HG03432 (cell line): ENCODE measurements at regions not wholly inside any gene's neighbourhood (a gene's known extent, or its start where the extent isn't known, plus 50 kb on each side); places are given as distances from the start of the nearest gene placed in this dataset.

Experiments used
- ATAC-seq: cut with Tn5 transposase; IDR thresholded peaks from one replicate; pipeline ENCODE4 v1.9.1; 2021; ENCODE audit warnings: mild to moderate bottlenecking, moderate library complexity; ENCODE audit not compliant: unreplicated experiment

DNA sequence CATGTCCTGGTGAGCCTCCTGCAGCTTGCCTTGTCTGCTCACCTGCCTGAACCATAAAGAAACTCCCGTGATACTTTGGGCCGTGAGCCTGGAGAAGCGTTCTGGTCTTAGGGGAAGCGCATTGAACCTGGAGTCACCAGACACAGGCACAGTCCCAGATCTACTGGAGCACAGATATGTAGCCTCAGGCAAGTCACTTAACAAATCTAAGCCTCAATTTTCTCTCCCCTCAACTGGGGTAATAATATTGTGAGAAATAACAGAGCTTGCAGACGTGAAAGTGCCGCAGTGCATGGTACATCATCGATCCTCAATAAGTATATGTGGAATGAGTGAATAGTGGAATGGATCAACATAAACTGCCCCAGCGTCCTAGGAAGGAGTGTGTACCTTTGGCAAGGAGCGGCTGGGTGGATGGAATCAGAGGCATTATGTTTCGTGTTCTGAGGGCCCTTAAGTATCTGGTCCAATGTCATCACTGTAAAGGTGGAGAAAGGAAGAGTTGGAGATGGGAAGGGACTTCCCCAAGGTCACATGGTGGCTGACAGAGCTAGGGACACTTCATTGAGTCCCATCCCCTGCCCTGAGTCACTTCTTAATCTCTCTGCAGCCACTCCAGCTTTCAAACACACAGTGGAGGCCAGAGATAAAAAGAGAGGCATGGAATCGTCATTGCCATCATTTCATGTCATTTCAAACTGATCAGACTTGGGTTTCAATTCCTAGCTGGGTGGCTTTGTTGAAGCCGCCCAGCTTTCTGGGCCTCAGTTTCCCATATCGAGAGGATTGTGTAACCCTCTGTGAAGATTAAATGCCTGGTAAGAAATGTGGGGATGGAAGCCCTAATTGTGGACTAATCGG lies 172.4 kb downstream of the DDX1 start:
- no peak for ATAC-seq

DNA sequence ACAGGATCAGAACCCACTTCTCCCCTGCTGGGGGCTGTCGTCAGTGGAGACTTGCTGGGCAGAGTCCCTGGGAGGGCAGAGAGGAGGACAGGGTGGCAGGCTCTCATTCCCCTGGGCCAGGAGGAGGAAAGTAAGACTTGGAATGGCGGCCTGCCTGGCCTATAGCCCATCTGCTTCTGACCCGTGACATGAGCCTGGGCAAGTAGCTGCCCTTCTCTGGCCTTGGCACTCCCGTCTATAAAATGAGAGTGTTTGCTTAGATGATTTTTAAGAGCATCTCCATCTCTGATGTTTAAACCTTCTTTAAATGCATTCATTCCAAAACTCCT lies 173.0 kb downstream of the DDX1 start:
- ATAC-seq: no peak

DNA sequence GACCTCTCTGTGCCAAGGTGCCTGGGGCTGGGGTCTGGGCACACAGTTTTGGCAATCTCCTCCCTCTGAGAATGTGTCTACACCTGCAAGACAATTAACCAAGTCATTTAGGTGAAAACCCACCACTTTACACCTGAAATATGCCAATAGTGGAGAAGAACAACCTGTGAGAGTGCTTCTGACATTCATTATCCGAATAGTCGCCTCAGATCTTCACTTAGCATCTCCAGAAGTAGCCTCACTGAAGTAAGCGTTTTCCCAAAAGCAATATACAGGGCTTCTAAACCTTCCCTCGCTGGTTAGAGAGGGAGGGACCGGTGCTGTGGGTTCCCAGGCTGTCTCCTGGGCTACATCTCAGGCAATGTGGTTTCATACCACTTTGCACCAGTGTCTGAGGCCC lies 173.5 kb downstream of the DDX1 start:
- no peak for ATAC-seq

DNA sequence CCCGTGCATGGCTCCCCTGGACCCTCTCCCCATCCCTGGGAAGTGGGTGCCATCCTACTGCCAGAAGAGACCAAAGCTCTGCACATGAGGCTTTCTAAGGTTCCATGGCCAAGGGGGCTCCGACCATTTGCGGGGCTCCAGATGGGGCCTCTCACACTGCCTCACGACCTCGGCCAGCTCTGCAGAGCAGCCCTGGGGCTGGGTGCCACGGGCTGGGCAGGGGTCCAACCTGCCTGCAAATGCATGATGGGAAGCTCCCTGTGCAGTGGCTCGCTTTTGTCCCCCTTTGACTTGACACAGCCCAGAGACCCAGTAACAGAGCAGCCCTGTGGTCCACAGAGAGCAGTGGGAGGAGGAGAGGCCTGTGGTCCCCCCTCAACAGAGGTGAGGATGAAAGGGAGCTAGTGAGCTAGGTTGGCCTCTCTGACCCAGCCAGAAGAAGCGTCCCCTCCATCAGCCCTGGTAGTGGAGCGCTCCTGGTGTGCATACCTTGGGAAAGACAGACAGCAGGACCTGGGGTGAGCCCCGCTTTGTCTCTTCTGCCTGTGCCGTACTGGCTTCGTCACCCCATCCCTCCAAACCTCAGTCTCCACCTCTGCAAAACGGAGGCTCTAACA lies 174.1 kb downstream of the DDX1 start:
- ATAC-seq: no peak

DNA sequence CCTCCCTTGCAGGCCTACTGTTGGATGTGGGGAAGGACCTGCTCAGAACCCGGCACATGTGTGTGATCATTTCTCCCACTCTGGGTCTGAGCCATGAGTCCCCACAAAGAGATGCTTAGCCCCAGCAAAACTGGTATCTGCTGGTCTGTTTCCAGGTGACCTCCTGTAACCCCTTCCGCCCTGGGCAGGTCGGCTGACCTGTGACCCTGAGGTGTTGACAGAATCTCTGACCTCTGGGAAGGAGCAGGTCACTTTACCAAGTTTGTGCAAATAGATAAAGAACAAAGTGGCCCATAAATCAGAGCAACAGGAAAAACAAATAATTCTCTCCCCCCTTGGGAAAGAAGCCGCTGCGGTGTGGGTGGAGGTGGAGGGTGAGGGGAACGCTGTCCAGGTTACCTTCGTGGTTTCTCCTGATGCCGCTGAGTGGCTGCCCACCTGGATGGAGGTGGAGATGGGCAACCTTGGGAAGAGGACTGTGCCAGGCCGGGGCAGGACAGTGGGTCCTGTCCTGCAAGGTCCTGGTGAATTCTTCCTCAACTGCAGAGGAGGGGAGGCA lies 174.0 kb upstream of the MYCN start:
- ATAC-seq: no peak

DNA sequence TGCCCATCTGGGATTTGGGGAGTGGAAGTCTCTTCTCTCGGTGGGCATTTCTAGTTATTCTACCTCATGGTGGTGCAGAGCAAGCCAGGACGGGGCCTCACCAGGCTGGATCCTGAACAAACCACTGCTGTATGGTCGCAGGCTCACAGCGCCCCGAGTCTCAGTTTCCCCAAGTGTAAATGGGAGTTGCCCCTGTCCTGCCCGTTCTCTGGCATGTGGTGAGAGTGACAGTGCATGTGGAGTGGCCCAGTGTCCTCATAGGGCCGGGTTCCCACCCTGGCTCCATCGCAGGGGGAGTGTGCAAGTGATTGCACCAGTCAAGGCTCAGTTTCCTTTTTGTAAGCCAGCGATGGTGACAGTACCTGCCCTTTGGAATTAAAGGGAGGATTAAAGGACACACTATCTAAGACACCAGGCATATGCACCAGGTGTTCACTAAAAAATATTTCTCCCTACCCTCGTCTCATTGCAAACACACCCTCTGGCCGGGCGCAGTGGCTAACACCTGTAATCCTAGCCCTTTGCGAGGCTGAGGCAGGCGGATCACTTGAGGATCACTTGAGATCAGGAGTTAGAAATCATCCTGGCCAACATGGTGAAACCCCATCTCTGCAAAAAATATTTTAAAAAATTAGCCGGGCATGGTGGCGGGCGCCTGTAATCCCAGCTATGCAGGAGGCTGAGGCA lies 173.3 kb upstream of the MYCN start:
- ATAC-seq: no peak

DNA sequence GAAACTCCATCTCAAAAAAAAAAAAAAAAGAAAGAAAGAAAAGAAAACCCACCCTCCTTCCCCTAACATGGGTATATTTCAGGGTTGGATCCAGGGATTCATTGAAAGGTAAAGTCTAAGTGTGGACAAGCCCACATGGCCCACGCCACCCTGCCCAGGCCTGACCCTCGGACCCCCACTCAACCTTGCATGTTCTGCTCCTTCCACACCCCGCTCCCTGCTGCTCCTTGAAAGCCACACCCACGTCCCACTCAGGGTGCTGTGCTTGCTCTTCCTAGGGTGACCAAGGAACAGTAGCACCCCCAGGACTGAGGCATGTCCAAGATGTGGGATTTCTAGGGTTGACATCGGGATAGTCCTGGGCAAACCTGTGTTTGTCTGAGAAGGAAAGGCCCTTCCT lies 172.7 kb upstream of the MYCN start:
- ATAC-seq: no peak

DNA sequence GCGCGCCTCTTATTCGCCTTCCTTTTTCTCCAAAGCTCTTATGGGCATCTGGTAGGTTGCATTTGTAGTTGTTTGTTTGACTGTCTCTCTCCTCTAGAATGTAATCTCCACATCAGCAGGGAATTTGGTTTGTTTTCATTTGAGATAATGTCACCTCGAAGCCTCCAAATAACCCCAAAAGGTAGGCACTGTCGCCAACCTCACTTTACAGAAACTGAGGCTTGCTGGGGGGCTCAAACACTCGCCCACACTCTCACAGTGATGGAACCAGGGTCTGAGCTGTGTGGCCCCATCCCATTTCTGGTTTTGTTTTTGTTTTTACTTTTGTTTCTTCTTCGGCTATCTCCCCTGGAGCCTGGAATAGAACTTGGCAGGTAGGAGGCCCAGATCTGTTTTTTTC lies 172.2 kb upstream of the MYCN start:
- no peak for ATAC-seq

DNA sequence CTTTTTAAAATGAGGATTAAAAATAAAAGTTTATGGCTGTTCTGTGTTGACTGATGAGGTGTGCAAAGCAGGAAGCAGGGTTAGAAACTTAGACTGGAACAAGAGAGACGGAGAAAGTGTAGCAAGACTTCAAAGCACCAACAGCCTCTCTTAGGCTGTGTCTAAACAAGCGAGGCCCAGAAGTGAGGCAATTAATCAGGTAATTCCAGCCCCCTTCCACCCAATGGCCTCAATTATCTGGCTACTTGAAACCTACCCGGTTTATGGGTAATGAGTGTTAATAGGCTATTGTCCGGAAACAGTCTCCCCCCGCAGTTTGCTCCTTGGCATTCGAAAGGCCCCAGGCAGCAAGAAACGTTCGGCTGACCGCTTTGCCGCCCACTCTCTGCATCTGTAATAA lies 171.7 kb upstream of the MYCN start:
- no peak for ATAC-seq

DNA sequence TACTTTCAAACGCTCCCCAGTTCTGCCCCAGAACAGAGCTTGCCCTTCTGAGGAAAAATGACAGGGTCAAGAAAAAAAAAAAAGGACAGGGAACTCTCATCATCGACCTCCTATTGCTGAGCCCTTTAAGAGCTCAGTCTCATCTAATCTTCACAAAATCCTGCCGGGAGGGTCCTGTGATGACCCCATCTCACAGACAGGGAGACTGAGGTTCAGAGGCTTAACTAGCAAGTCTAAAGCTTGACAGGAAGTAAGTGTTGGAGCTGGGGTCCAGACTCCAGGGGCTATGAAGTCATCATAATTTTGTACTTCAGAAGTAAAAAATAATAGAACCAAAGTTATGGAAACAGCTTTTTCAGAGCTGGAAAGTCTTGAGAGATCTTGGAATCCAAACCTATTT lies 171.1 kb upstream of the MYCN start:
- ATAC-seq: no peak

DNA sequence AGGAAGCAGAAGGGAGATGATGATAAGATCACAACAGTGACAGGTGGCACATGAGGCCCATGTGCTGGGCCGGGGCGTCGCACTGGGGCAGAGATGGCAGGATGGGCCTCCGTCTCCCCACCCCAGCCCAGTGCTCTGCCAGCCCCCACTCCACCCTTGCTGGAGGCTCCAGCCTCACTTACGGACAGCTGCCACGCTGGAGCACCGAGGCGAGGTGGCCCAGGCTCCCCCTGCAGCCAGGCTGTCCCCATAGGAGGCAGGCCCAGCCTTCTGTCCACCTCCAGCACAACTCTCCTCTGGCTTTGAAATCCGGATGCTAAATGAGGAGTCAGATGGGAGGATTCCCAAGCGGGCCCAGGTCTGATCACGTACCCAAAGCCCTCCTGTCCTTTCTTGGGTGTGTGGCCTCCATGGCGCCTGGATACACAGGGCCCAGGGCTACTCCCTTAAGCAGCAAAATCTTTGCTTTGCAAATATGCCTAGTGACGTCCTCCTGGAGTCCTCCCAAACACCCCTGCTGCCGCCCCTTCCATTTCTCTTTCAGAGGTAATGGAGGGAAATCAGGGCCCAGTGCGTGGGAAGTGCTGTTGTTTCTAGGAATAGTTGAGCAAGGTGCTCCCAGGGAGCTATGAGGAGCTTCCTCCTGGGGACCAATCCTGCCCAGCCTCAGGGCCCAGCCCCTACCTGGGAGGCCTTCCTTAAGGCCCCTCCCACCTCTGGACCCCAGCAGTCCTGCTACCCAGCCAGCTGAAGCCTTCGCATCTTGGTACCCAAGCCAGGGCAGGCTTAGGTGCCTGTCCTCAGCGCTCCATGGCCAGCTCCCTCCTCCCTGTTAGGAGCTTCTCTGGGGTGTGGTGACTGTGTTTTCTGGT lies 170.4 kb upstream of the MYCN start:
- ATAC-seq: no peak

DNA sequence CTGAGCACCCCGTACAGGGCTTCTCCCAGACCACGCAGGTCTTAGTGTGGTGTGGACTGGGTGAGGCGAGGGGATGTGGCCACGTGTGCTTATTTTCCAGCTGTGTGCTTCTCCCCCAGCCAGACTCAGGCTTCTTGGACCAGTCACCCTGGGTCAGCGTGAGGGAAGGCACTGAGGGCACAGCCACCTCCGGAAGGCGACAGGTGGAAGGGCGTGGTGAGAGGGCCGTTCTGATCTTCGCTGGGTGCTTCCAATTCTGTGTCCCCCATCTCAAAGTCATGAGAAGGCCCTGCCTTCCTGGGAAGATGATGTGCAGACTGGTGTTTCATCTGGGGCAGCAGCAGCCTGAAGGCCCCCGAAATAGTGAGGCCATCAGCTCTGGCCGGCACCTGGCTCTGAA lies 169.7 kb upstream of the MYCN start:
- no peak for ATAC-seq

DNA sequence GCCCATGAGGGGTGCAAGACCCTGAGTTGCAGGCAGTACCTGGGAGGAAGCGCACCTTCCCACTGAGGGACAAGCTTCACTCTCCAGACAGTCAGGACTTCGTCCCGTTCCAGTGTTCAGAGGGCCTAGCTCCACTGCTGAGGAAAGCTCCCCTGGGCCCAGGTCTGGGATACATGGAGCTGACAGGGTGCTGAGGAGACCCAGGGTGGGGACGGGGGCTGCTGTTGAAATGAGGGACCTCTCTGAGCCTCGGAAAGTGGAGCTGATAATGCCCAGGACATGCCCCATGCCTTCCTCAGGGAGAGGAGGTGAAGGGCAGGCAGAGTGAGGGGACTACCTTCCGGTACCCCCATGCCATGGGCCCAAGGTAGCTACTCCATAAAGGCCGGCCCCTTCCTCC lies 169.2 kb upstream of the MYCN start:
- ATAC-seq: no peak

DNA sequence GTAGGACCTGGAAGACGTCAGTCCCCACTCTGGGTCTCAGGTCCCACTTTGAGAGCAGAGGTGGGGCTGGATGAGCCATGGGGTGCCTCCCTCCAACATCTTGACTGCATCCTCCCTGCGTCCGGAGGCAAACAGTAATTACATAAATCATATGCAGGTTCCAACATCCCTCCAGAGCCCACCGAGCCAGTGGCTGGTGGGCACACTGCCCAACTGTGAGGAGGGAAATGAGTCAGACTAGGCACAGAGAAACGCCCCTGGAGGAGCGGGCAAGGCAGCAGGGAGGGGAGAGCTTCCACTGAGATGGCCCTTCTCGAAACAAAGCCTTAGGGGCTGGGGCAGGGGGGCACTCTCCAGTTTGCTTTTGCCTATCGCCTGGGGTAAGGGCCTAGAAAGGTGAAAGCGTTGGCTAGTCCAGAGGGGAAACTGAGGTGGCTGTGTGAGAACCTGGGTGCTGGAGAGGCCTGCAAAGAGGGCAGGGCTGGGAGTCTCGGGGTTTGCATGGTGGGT lies 168.2 kb upstream of the MYCN start:
- no peak for ATAC-seq

DNA sequence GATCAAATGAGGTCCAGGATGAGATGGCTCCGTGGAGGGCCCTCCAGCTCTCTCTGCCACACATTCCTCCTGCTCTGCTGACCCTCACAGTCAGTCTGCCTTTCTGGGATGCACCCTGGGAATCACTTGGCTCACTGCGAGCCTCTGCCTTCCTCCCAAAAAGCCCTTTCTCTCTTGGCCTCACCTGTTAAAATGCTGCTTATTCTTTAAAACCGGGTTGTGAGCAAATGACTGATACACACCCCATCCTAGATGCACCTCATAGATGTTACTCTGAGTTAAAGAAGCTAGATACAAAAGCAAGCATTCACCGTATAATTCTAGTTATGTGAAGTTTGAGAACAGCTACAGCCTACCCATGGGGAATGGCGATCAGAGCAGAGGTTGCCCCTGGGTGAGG lies 167.7 kb upstream of the MYCN start:
- ATAC-seq: no peak

DNA sequence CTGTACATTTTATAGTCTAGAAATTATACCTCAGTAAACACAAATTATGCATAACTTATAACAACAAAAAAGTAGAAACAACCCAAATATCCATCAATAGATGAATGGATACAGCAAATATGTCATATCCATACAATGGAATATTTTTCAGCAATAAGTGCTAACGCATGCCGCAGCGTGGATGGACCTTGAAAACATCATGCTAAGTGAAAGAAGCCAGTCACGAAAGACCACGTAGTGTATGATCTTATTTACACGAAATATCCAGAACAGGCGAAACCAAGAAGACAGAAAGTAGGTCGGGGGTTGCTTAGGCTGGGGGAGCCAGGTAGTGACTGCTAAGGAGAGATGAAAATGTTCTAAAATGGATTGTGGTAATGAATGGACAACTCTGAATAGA lies 167.1 kb upstream of the MYCN start:
- no peak for ATAC-seq

DNA sequence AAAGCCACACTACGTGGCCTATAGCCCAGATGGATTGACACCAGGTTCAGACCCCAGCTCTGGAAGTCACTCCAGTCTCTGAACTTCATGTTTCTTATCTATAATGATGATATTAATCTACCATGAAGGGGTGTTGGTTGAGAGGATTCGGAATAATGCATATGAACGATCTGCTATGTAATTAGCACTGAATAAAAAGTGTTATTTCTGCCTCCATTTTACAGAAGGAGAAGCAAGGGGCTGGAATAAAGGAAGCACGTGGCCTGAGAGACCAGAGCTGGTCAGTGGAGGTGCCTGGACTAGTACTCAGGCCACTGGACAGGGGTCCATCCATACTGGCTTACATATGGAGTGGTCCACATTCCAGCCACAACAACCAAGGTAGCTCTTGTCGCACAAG lies 166.5 kb upstream of the MYCN start:
- ATAC-seq: no peak

DNA sequence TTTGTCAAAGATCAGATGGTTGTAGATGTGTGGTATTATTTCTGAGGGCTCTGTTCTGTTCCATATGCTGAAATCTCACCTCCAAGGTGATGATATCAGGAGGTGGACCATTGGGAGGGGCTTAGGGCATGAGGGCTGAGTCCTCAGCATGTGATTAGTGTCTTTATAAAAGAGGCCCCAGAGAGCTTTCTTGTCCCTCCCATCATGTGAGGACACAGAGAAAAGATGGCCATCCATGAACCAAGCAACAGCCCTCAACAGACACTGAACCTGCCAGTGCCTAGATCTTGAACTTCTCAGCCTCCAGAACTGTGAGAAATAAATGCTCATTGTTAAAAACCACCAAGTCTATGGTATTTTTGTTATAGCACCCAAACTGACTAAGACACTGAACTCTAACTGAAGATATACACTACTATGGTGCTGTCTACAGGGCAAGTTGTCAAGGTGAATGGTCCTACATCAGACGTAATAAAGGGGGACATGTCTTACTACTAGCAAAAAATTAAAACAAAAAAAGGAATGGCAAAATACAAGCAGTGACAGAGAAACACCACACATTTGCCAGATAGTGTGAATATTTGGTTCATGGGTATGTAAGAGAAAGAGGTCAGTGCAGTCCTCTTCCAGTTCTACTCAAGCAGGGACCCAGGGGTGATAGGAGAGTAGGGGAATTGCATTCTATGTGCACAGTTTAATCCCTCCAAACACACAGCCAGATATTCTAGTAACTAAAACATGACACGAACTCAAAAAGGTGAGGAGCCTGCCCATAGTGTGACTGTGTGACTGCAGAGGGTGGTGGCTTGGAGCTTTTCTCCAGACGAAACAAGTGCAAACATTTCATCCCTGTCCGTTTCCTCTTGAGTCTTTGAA lies 164.4 kb upstream of the MYCN start:
- no peak for ATAC-seq

DNA sequence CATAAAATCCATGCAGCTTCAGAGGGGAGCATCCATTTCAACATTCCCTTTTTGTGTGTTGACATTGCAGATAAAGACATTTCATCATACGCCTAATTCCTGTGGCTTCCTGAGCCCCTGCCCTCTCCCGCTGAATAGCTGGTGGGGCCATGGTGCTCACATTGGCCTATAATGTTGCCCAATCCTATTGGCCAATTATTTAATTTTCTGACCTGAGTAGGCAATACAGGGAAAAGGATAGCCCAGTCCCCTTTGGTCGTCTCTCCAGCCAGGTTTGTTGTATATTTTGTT lies 163.8 kb upstream of the MYCN start:
- no peak for ATAC-seq
